NB4 (cell line): ENCODE measurements at regions not wholly inside any gene's neighbourhood (a gene's known extent, or its start where the extent isn't known, plus 50 kb on each side); places are given as distances from the start of the nearest gene placed in this dataset.

ENCODE experiments used
- CTCF ChIP-seq: IDR thresholded peaks from one replicate; pipeline ENCODE4 v1.5.1; 2012; ENCODE audit warnings: low read depth, low read length
- MAX ChIP-seq: IDR thresholded peaks from 2 replicates; pipeline ENCODE4 v1.6.1; 2011; ENCODE audit warnings: low read depth, low read length
- POLR2A ChIP-seq: IDR thresholded peaks from 2 replicates; pipeline ENCODE4 v1.6.1; 2011; ENCODE audit warnings: mild to moderate bottlenecking; ENCODE audit not compliant: insufficient read length; ENCODE audit errors: extremely low read depth

GRCh38 chr2:38160516-38160915 lies 84.6 kb upstream of the CYP1B1 start:
- TF ChIP-seq CTCF (no peak), POLR2A (no peak), MAX (no peak)
